Activated CD4-positive, alpha-beta T cell treated with anti-CD3 and anti-CD28 coated beads, Interleukin-2, amount 10 ng/mL, durations not matched to agents 7 days and 5 days (primary cell): ENCODE measurements at regions not wholly inside any gene's neighbourhood (a gene's known extent, or its start where the extent isn't known, plus 50 kb on each side); places are given as distances from the start of the nearest gene placed in this dataset.
"Not testable (repeated sequence)": the region's sequence is repeated elsewhere in the genome, so short reads cannot be mapped to it uniquely, and the experiment has no call there.

Source experiments
- CTCF ChIA-PET: fragments of 350-600 bp; sonication (Branson Sonifier 250); formaldehyde crosslinking; loops from one replicate; lab custom pipeline; 2021; ENCODE audit warnings: antibody characterized with exemption; lab: Charles Lee
- POLR2A ChIA-PET: fragments of 350-600 bp; sonication (Branson Sonifier 250); formaldehyde crosslinking; loops from one replicate; lab custom pipeline; 2021; ENCODE audit warnings: antibody characterized with exemption; lab: Charles Lee
- DNase-seq: peaks from one replicate; pipeline ENCODE4 v3.0.0-alpha.2; 2020
- H3K27ac Mint-ChIP-seq: one replicate; pipeline ENCODE4 v1.8.0; 2021; ENCODE audit warnings: mild to moderate bottlenecking, moderate library complexity, mixed read lengths
- H3K27me3 Mint-ChIP-seq: one replicate; pipeline ENCODE4 v1.8.0; 2021; ENCODE audit warnings: mixed read lengths
- H3K36me3 Mint-ChIP-seq: one replicate; pipeline ENCODE4 v1.8.0; 2021; ENCODE audit warnings: low read depth, mixed read lengths
- H3K4me1 Mint-ChIP-seq: one replicate; pipeline ENCODE4 v1.8.0; 2021; ENCODE audit warnings: mixed read lengths
- H3K4me3 Mint-ChIP-seq: one replicate; pipeline ENCODE4 v1.8.0; 2021; ENCODE audit warnings: mild to moderate bottlenecking, moderate library complexity, mixed read lengths
- H3K9me3 Mint-ChIP-seq: one replicate; pipeline ENCODE4 v1.8.0; 2021; ENCODE audit warnings: mixed read lengths

DNA sequence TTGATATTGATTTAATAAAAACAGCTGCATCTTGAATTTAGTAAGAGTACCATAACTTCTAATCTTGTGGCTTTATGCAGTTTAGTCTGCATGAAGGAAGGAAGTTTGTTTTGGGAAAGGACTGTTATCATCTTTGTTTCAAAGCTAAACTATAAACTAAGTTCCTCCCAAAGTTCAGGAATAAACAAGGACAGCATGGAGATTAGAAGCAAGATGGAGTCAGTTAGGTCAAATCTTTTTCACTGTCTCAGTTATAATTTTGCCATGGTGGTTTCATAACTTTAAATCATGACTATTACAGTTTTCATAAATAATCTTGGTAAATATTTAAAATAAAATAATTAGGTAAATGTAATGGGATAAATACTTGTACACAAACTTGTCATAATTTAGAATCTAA, 189.9 kb upstream of the ETV3 start:
- H3K4me1 Mint-ChIP-seq, POLR2A ChIA-PET, CTCF ChIA-PET, DNase-seq, H3K27ac Mint-ChIP-seq, H3K4me3 Mint-ChIP-seq, H3K9me3 Mint-ChIP-seq, H3K36me3 Mint-ChIP-seq: not testable (repeated sequence)
- H3K27me3 Mint-ChIP-seq = peaks cover 36% of the 10 kb centered on the region

DNA sequence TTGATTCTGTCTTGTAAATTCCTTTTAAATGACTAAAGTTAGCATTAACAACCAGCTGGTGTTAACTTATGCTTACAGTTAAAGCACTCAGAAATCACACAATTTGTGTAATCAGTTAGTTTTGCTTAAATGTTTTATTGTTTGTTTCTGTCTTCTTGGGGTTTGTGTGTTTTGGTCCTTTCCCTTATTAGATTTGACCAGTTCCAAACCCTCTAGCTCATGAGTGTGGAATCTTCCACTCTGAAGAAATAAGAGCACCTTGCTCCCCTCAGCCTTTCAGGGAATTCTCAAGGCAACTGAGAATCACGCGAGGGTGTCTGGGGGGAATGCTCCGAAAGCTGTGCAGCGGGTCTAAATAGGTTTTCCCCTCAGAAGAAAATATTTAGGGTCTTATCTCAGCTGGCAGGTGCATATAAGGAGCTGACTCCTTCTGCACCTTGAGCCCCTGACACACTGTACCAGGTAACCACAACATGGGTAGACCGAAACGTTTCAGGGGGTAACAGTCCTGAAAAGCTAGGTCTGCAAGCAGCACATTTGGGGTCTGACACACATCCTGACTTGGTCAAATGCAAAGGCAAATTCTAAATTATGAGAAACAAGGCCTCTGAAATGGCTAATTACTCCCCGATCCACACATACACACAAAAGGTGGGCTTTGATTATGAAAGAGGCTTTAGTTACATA, 188.1 kb upstream of the ETV3 start:
- ChIA-PET CTCF (no interaction called here), POLR2A (no interaction called here)
- H3K9me3 Mint-ChIP-seq = peaks cover 6% of the 10 kb centered on the region
- peaks cover 39% of the 10 kb centered on the region for H3K27me3 Mint-ChIP-seq
- no peak for DNase-seq
- H3K4me3 Mint-ChIP-seq = no peak overlapping the region
- H3K4me1 Mint-ChIP-seq = no peaks in the 10 kb centered on the region
- no peaks in the 10 kb centered on the region for H3K36me3 Mint-ChIP-seq
- no peak overlapping the region for H3K27ac Mint-ChIP-seq

- no peak overlapping the region for H3K4me3 Mint-ChIP-seq
Measured at GRCh38 chr1:157325220-157325619, 187.0 kb upstream of the ETV3 start.

DNA sequence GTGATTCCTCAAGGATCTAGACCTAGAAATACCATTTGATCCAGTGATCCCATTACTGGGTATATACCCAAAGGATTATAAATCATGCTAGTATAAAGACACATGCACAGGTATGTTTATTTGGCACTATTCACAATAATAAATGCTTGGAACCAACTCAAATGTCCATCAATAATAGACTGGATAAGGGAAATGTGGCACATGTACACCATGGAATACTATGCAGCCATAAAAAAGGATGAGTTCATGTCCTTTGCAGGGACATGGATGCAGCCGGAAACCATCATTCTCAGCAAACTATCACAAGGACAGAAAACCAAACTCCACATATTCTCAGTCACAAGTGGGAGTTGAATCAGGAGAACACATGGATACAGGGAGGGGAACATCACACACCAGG, 183.8 kb upstream of the ETV3 start:
- H3K4me3 Mint-ChIP-seq, CTCF ChIA-PET, H3K9me3 Mint-ChIP-seq, H3K4me1 Mint-ChIP-seq, H3K36me3 Mint-ChIP-seq, H3K27ac Mint-ChIP-seq, DNase-seq, POLR2A ChIA-PET: not testable (repeated sequence)
- H3K27me3 Mint-ChIP-seq = peaks cover 35% of the 10 kb centered on the region

More at GRCh38 chr1:157325220-157325619, 187.0 kb upstream of the ETV3 start:
- Mint-ChIP-seq H3K9me3 (peaks cover 6% of the 10 kb centered on the region), H3K4me1 (no peaks in the 10 kb centered on the region), H3K36me3 (no peaks in the 10 kb centered on the region), H3K27ac (no peak overlapping the region), H3K27me3 (peaks cover 38% of the 10 kb centered on the region)
- DNase-seq = no peak
- POLR2A ChIA-PET = no interaction called here
- CTCF ChIA-PET = no interaction called here

- ChIA-PET POLR2A (no interaction called here), CTCF (no interaction called here)
- no peak overlapping the region for H3K27ac Mint-ChIP-seq
- H3K36me3 Mint-ChIP-seq = no peaks in the 10 kb centered on the region
- no peak for DNase-seq
- H3K4me3 Mint-ChIP-seq = no peak overlapping the region
- H3K4me1 Mint-ChIP-seq = no peaks in the 10 kb centered on the region
- peaks cover 27% of the 10 kb centered on the region for H3K27me3 Mint-ChIP-seq
- peaks cover 5% of the 10 kb centered on the region for H3K9me3 Mint-ChIP-seq
Measured at GRCh38 chr1:157319567-157319966, 181.4 kb upstream of the ETV3 start.

DNA sequence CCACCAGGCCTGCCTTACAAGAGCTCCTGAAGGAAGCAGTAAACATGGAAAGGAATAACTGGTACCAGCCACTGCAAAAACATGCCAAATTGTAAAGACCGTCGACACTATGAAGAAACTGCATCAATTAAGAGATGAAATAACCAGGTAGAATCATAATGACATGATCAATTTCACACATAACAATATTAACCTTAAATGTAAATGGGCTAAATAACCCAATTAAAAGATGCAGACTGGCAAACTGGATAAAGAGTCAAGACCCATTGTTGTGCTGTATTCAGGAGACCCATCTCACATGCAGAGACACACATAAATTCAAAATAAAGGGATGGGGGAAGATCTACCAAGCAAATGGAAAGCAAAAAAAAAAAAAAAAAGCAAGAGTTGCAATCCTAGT, 179.0 kb upstream of the ETV3 start:
- H3K4me1 Mint-ChIP-seq, CTCF ChIA-PET: not testable (repeated sequence)

DNA sequence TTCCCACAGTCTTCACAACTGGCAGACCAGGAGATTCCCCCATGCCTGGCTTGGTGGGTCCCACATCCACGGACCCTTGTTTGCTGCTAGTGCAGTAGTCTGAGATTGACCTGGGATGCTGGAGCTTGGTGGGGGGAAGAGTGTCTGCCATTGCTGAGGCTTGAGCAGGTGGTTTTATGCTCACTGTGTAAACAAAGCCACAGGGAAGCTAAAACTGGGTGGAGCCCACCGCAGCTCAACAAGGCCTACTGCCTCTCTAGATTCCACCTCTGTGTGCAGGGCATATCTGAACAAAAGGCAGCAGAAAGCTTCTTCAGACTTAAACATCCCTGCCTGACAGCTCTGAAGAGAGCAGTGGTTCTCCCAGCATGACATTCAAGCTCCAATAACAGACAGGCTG, 177.3 kb upstream of the ETV3 start:
- DNase-seq = no peak
- H3K4me1 Mint-ChIP-seq = no peaks in the 10 kb centered on the region
- no peak overlapping the region for H3K4me3 Mint-ChIP-seq
- H3K27ac Mint-ChIP-seq = no peak overlapping the region
- H3K36me3 Mint-ChIP-seq = no peaks in the 10 kb centered on the region
- POLR2A ChIA-PET = no interaction called here
- H3K9me3 Mint-ChIP-seq = peaks cover 2% of the 10 kb centered on the region
- H3K27me3 Mint-ChIP-seq = peaks cover 21% of the 10 kb centered on the region
- CTCF ChIA-PET = no interaction called here

More for the DNA sequence above, 179.0 kb upstream of the ETV3 start:
- H3K36me3 Mint-ChIP-seq, POLR2A ChIA-PET, H3K4me3 Mint-ChIP-seq, H3K9me3 Mint-ChIP-seq, DNase-seq, H3K27ac Mint-ChIP-seq: not testable (repeated sequence)
- peaks cover 25% of the 10 kb centered on the region for H3K27me3 Mint-ChIP-seq

GRCh38 chr1:157314408-157314807, 176.2 kb upstream of the ETV3 start:
- H3K4me1 Mint-ChIP-seq = no peaks in the 10 kb centered on the region
- ChIA-PET POLR2A (no interaction called here), CTCF (no interaction called here)
- peaks cover 2% of the 10 kb centered on the region for H3K9me3 Mint-ChIP-seq
- H3K4me3 Mint-ChIP-seq = no peak overlapping the region
- H3K36me3 Mint-ChIP-seq = no peaks in the 10 kb centered on the region
- H3K27me3 Mint-ChIP-seq = peaks cover 28% of the 10 kb centered on the region
- no peak for DNase-seq
- H3K27ac Mint-ChIP-seq = no peak overlapping the region

DNA sequence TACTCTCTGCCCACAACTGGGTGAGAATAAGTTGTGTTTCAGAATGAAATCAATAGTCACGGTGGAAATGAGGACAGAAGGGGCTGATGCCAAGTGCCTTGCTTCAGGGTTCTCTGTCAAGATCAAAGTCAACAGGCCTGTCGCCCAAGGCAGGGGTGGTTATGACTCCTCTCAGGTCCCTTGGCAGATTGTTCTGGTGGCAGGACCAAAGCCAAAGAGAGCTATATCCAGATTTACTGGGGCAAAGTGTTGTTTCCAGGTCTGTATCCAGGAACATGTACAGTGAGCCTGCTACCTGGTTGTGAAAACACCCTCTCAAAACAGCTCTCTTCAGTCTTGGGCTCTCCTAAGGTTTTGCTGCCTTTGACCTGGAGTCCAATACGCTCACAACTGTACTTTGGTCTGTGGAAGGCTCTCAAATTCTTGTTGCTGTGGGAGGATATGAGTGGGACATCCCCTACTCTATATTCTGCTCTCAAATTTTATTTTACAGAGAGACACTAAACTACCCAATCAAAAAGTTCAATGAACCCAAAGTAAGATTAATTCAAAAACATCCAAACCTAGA, 175.1 kb upstream of the ETV3 start:
- no peak overlapping the region for H3K4me3 Mint-ChIP-seq
- H3K27ac Mint-ChIP-seq = no peak overlapping the region
- DNase-seq = no peak
- no peaks in the 10 kb centered on the region for H3K36me3 Mint-ChIP-seq
- POLR2A ChIA-PET = no interaction called here
- no peaks in the 10 kb centered on the region for H3K4me1 Mint-ChIP-seq
- H3K27me3 Mint-ChIP-seq = peaks cover 28% of the 10 kb centered on the region
- CTCF ChIA-PET = no interaction called here
- peaks cover 2% of the 10 kb centered on the region for H3K9me3 Mint-ChIP-seq

- no peak for DNase-seq
- Mint-ChIP-seq H3K27me3 (peaks cover 25% of the 10 kb centered on the region), H3K4me1 (no peaks in the 10 kb centered on the region), H3K4me3 (no peak overlapping the region), H3K9me3 (peaks cover 2% of the 10 kb centered on the region), H3K27ac (no peak overlapping the region), H3K36me3 (no peaks in the 10 kb centered on the region)
- ChIA-PET POLR2A (no interaction called here), CTCF (no interaction called here)
Measured at GRCh38 chr1:157312082-157312812, 174.1 kb upstream of the ETV3 start.

DNA sequence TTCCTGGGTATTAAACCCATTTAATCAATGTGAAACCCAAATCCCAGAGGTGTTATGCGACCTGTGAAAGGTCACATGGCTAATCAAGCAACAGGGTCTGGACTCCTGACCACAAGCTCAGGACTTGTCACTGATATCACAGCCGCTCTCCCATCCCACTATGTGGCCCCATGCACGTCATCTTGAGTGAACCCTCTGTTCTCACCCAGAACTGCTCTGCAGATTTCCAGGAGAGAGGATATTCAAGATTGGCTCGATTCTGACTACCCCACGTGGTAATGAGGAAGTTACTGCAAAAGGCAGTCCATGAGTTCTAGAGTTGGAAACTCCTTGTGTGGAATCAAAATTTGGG, 173.5 kb upstream of the ETV3 start:
- Mint-ChIP-seq H3K36me3 (no peaks in the 10 kb centered on the region), H3K27ac (no peak overlapping the region), H3K27me3 (peaks cover 23% of the 10 kb centered on the region), H3K9me3 (peaks cover 2% of the 10 kb centered on the region), H3K4me3 (no peak overlapping the region), H3K4me1 (no peaks in the 10 kb centered on the region)
- POLR2A ChIA-PET = no interaction called here
- no peak for DNase-seq
- CTCF ChIA-PET = no interaction called here

GRCh38 chr1:157310805-157311729, 172.9 kb upstream of the ETV3 start:
- H3K27me3 Mint-ChIP-seq = peaks cover 20% of the 10 kb centered on the region
- H3K36me3 Mint-ChIP-seq, DNase-seq, H3K4me1 Mint-ChIP-seq, H3K27ac Mint-ChIP-seq, H3K4me3 Mint-ChIP-seq, CTCF ChIA-PET, H3K9me3 Mint-ChIP-seq, POLR2A ChIA-PET: not testable (repeated sequence)

GRCh38 chr1:157310401-157310800, 172.2 kb upstream of the ETV3 start:
- no peak overlapping the region for H3K27ac Mint-ChIP-seq
- POLR2A ChIA-PET = no interaction called here
- H3K9me3 Mint-ChIP-seq = no peaks in the 10 kb centered on the region
- no peak for DNase-seq
- CTCF ChIA-PET = no interaction called here
- no peak overlapping the region for H3K4me3 Mint-ChIP-seq
- no peaks in the 10 kb centered on the region for H3K4me1 Mint-ChIP-seq
- H3K36me3 Mint-ChIP-seq = no peaks in the 10 kb centered on the region
- peaks cover 20% of the 10 kb centered on the region for H3K27me3 Mint-ChIP-seq
